ENCODE measurements at regions not wholly inside any gene's neighbourhood (a gene's known extent, or its start where the extent isn't known, plus 50 kb on each side); places are given as distances from the start of the nearest gene placed in this dataset.

DNA sequence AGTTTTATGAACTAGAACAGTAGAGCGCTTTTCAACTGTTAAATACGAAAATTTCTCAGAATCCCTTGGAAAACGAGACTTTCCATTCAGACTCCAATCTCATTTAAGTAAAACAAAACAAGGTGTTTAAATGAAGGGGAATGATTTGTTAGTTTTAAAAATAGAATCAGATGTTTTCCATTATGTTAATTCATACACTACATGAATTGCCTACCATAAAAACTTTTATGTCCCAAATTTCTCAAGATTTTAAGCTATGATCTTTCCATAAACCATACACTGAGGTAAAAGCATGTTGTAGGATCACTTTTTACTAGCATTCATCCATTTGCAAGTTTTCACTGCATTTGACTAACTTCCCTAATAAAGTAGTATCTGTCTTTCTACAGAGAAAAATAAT, 180.3 kb upstream of the ZP4 start:
- no peaks in the 10 kb centered on the region for H3K27me3 Mint-ChIP-seq
- no peaks in the 10 kb centered on the region for H3K9me3 Mint-ChIP-seq (ENCODE audit: low read depth)
- no peak overlapping the region for H3K27ac Mint-ChIP-seq
- H3K4me1 Mint-ChIP-seq (ENCODE audit: low read depth), result no peaks in the 10 kb centered on the region
- no peak for DNase-seq (ENCODE audit: low spot score, unreplicated experiment)
- H3K36me3 Mint-ChIP-seq (ENCODE audit: insufficient read depth), result no peaks in the 10 kb centered on the region
- TF ChIP-seq, protein P1, sequence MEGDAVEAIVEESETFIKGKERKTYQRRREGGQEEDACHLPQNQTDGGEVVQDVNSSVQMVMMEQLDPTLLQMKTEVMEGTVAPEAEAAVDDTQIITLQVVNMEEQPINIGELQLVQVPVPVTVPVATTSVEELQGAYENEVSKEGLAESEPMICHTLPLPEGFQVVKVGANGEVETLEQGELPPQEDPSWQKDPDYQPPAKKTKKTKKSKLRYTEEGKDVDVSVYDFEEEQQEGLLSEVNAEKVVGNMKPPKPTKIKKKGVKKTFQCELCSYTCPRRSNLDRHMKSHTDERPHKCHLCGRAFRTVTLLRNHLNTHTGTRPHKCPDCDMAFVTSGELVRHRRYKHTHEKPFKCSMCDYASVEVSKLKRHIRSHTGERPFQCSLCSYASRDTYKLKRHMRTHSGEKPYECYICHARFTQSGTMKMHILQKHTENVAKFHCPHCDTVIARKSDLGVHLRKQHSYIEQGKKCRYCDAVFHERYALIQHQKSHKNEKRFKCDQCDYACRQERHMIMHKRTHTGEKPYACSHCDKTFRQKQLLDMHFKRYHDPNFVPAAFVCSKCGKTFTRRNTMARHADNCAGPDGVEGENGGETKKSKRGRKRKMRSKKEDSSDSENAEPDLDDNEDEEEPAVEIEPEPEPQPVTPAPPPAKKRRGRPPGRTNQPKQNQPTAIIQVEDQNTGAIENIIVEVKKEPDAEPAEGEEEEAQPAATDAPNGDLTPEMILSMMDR (IDR thresholded peaks at IDR 0.05; ENCODE audit: unreplicated experiment), result no peak
- no peak overlapping the region for H3K4me3 Mint-ChIP-seq (ENCODE audit: low read depth)

DNA sequence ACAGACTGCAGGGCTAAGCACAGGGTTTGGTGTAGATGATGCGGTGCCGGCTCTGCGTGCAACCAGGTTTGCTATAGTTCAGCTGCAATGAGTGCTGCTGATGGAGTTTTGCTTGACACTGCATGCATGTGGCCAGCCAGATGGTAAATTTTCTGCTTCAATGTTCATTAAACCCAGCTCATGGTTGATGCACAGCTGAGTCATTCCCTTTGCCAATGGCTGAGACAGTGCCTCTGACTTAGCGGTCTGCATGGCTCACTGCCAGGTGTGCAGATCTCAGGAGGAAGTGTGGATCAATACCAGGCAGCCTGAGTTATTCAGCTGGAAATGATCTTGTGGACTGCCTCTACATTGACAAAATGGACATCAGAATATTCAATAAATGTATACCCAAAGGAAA, 172.7 kb upstream of the ZP4 start:
- no peaks in the 10 kb centered on the region for H3K27me3 Mint-ChIP-seq
- H3K4me3 Mint-ChIP-seq (ENCODE audit: low read depth), result no peak overlapping the region
- TF ChIP-seq, protein P1 (IDR thresholded peaks at IDR 0.05; ENCODE audit: unreplicated experiment), result no peak
- peaks cover 7% of the 10 kb centered on the region for H3K4me1 Mint-ChIP-seq (ENCODE audit: low read depth)
- no peak for DNase-seq (ENCODE audit: low spot score, unreplicated experiment)
- no peak overlapping the region for H3K27ac Mint-ChIP-seq
- H3K9me3 Mint-ChIP-seq (ENCODE audit: low read depth), result no peaks in the 10 kb centered on the region
- peaks cover 2% of the 10 kb centered on the region for H3K36me3 Mint-ChIP-seq (ENCODE audit: insufficient read depth)

DNA sequence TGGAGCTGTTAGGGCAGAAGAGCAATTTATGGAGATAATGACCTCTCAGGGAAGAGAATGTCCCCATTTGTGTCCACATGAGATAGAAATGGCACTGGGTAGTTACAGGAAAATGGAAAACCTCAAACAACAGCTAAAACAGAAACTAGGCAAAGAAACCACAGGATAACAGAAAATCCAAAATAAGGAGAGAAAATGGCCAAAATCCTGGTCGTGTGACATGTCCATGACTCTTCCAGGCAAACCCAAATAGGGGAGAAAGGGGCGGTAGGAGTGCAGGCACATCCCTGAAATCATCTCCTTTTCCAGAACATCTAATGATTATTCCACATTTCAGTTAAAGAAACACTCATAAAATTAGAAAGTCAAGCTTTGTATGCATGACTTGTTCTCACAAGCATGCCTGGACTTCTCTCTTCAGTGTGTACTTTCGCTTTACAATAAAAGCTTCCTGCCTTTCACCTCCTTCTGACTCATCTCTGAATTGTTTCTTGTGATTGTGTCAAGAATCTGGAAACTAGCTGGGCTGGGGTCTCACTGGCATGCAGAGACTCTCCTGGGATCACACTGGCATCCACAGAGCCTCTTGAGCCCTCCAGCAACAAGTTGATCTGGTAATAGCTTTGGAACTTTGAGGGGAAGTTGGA, 171.4 kb upstream of the ZP4 start:
- no peak overlapping the region for H3K4me3 Mint-ChIP-seq (ENCODE audit: low read depth)
- no peak overlapping the region for H3K27ac Mint-ChIP-seq
- no peak for DNase-seq (ENCODE audit: low spot score, unreplicated experiment)
- H3K27me3 Mint-ChIP-seq, result no peaks in the 10 kb centered on the region
- H3K9me3 Mint-ChIP-seq (ENCODE audit: low read depth), result peaks cover 7% of the 10 kb centered on the region
- TF ChIP-seq, protein P1 (IDR thresholded peaks at IDR 0.05; ENCODE audit: unreplicated experiment), result no peak
- H3K4me1 Mint-ChIP-seq (ENCODE audit: low read depth), result peaks cover 7% of the 10 kb centered on the region
- H3K36me3 Mint-ChIP-seq (ENCODE audit: insufficient read depth), result peaks cover 5% of the 10 kb centered on the region

DNA sequence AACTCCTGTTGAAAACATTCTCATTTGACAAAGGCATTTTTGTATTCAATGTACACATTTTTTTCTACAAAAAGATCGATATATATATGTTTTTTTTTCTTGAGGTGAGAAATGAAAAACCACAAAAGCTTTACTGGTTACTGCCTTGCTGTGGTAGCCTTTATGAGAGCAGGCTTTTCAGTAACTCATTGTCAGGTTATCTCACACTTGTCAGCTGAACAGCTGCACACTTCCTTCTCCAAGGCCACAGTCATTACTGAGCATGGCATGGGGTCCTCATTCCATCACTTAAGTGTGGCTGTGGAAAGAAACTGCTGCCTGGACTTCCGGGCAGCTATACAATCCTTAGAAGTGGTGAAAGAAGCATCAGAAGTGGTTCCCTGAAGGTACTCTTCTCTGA, 169.3 kb upstream of the ZP4 start:
- Mint-ChIP-seq H3K4me3 (ENCODE audit: low read depth) (no peak overlapping the region), H3K27me3 (no peaks in the 10 kb centered on the region), H3K36me3 (ENCODE audit: insufficient read depth) (peaks cover 5% of the 10 kb centered on the region), H3K4me1 (ENCODE audit: low read depth) (peaks cover 7% of the 10 kb centered on the region), H3K9me3 (ENCODE audit: low read depth) (peaks cover 12% of the 10 kb centered on the region), H3K27ac (peak overlapping the region; percentile 56)
- DNase-seq (ENCODE audit: low spot score, unreplicated experiment), result no peak
- TF ChIP-seq, protein P1 (IDR thresholded peaks at IDR 0.05; ENCODE audit: unreplicated experiment), result no peak

DNA sequence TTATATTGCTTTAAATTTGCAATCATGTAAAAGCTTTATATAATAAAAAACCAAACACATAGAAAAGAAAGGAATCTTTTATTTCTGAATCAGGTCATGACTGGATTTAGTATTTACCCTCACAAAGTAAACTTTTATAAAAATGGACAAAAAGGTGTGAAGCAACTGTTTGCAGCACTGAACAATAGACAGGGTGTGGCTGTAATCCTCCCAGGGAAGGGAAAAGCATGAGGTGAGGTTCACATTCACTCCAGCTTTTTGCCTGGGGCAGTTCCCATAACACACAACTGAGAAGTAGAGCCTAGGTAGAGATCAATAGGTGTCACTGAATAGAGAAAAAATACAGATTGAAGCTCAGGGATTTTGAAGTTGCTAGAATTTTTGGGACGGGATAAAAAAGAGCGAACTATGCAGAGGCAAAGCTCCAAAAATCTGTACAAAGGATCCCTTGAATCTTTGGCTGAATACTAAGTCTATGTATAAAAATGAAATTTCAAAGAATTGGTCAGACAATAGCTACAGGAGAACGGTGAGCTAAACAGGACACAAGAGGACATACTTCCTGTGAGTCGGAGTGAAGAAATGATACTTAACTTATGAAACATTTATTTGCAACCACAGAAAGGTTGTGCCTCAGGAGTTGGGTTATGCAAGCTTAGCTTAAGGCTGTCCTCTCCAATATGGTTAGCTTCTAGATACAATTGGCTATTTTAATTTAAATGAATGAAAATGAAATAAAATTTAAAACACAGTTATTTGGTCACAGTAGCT, 162.0 kb upstream of the ZP4 start:
- H3K4me1 Mint-ChIP-seq (ENCODE audit: low read depth), result peaks cover 3% of the 10 kb centered on the region
- H3K9me3 Mint-ChIP-seq (ENCODE audit: low read depth), result peaks cover 9% of the 10 kb centered on the region
- no peak for DNase-seq (ENCODE audit: low spot score, unreplicated experiment)
- H3K36me3 Mint-ChIP-seq (ENCODE audit: insufficient read depth), result peaks cover 2% of the 10 kb centered on the region
- H3K27ac Mint-ChIP-seq, result no peak overlapping the region
- no peak overlapping the region for H3K4me3 Mint-ChIP-seq (ENCODE audit: low read depth)
- TF ChIP-seq, protein P1 (IDR thresholded peaks at IDR 0.05; ENCODE audit: unreplicated experiment), result no peak
- no peaks in the 10 kb centered on the region for H3K27me3 Mint-ChIP-seq

All from progenitor cell of endocrine pancreas (in vitro differentiated cells).